GM12873 (cell line): ENCODE measurements at regions not wholly inside any gene's neighbourhood (a gene's known extent, or its start where the extent isn't known, plus 50 kb on each side); places are given as distances from the start of the nearest gene placed in this dataset.

ENCODE experiments used
- TF ChIP-seq, protein P1 (sequence below): IDR thresholded peaks from 2 replicates; pipeline ENCODE4 v1.5.1; 2012; ENCODE audit warnings: low read depth, mild to moderate bottlenecking, moderate library complexity, low read length, control low read depth; ENCODE audit not compliant: insufficient read depth; ENCODE audit errors: missing control alignments

DNA sequence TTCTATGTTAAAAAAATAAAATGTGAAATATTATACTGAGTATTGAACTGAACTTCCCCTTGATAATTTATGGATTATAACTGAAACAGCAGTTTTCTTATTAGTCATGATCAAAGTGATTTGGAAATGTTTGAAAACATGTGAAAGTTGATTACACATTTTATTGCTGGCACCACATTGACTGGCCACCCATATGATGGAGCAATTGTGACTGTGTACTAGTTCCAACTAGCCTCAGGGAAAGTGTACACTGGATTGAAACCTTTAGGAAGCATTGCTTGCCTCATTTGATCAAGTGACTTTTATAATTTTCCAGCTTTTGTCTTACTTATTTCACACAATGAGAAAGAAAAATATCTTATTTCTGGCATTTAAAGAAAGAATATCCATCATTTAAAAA, 128.0 kb upstream of the ADGRL2 start:
- TF ChIP-seq, protein P1, sequence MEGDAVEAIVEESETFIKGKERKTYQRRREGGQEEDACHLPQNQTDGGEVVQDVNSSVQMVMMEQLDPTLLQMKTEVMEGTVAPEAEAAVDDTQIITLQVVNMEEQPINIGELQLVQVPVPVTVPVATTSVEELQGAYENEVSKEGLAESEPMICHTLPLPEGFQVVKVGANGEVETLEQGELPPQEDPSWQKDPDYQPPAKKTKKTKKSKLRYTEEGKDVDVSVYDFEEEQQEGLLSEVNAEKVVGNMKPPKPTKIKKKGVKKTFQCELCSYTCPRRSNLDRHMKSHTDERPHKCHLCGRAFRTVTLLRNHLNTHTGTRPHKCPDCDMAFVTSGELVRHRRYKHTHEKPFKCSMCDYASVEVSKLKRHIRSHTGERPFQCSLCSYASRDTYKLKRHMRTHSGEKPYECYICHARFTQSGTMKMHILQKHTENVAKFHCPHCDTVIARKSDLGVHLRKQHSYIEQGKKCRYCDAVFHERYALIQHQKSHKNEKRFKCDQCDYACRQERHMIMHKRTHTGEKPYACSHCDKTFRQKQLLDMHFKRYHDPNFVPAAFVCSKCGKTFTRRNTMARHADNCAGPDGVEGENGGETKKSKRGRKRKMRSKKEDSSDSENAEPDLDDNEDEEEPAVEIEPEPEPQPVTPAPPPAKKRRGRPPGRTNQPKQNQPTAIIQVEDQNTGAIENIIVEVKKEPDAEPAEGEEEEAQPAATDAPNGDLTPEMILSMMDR, result no peak

DNA sequence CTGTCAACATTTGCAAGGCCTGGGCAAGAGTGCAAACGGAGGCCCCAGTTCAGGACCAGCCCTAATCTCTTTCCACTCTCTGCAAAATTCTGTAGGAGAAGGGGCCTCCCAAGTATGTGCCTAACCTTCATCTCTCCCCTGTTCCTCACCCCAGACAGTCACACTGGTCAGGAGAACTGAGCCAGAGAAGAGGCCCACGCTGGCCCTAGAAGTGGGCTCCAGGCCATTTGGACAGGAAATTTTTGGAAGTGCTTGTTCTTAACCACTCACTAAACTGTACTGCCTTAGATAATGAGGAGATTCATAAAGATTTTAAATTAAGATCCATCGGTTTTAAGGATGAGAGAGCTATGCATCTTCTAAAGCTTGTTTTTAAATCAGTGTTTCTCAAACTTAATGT, 129.7 kb upstream of the ADGRL2 start:
- TF ChIP-seq, protein P1, result no peak

DNA sequence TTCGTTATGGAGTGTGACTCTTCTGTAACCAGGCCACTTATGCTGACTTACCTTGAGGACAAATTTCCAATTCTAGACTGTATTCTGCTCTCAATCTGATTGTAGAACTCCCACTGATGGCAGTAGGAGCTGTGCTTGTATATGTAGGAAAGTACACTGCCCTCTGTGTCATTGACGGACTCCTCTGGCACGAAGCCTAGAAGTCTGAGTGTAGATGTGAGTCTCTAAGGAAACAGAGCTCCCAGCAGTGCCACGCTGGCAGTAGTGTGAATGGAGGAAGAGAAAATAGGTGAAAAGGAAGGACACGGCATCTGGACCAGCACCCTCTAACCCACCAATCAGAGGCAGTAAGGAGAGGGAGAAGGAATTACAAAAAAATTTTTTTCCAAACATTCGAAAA, 130.4 kb upstream of the ADGRL2 start:
- TF ChIP-seq, protein P1, result no peak

DNA sequence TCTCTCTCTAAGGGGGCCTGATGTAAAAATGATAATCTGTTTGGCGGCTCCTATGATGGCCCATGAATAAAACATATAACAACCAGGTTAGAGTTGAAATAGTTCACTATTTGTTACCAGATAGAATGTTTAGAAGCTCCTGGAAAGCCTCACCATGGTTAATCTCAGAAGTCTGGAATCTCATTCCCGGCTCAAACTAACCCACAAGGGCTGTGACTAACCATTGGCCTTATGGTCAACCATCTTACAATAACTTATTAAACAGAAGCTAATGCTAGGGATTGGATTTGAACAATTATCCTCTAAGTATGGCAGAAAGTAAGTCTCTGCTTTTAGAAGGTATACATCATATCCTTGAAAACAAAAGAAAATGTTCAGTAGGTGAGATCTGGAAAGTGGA, 134.1 kb upstream of the ADGRL2 start:
- TF ChIP-seq, protein P1, result no peak

DNA sequence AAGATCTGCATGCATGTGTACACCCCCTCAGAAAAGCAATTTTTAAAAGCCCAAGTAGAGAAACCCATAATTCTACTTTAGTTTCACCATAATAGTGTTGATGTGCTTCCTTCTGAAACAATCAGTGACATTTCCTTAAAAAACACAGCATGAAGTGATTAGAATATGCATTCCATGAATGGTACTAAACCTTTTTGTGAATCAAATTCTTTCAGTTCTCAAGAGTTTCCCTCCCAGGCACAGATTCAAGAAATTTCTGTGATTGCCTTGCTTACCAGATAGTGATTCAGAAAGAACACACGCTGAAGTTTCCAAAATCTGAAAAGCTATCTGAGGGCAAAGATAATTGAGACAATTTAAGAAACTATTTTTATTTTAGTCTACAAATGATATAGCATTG, 136.4 kb upstream of the ADGRL2 start:
- TF ChIP-seq, protein P1, result no peak

DNA sequence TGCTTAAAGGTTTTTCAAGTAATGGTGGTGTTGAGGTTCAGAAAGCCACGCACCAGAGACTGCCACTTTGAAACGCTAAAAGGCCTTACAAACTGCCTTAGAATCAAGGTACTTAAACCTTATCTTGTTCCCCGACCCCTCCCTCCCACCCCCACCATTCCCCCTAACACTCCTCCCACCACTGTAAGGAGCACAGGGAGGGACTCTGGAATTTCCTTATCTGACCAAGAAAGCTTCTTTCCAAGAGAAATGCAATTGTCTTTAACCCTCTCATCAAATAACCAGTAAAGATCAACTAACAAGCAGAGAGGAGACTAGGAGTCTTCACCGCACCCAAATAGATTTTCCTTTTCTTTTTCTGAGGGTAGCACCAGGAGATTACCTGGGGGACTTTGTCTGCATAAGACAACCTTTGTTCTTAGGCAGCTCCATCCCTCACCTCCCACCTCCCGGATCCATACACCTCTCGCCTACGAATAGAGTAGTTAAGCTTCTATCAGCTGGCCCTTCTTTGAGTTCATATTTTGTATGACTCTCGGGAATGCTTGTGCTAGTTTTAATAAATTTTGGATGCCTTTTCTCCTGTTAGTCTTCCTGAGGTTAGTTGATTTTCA, 137.7 kb upstream of the ADGRL2 start:
- TF ChIP-seq, protein P1, result no peak

DNA sequence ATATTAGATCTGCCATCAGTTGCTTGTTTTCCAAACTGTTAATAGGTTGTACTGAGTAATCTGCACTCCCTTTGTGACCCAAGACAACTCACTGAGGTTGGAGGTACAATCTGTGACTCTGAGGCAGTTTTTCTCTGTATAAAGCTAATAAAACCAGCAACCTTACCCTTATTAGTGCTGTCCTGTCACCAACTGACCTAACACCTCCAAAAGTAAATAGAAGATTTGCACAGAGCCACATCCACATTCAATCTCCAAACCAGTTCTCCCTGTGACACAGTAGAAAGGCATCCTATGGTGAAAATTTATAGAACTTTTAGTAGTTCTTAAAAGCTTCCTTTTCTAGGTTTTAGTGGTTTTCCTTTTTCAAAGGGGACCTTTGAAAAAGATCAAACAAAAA, 140.4 kb upstream of the ADGRL2 start:
- TF ChIP-seq, protein P1, result no peak
